Tibial artery (tissue), 4 donors: ENCODE measurements at regions not wholly inside any gene's neighbourhood (a gene's known extent, or its start where the extent isn't known, plus 50 kb on each side); places are given as distances from the start of the nearest gene placed in this dataset.

Source experiments
- DNase-seq, 2 donors: peaks; one replicate each; pipeline ENCODE4 v3.0.0-alpha.2; 2019
- H3K27ac ChIP-seq, 2 donors: fragments of 200-600 bp; sonication (generic) in 1 of 2; 1 replicate in 1 of 2; 2 replicates in 1 of 2; pipeline ENCODE4 v1.5.1; 2018 to 2019; ENCODE audit warnings: mild to moderate bottlenecking in 1 of 2
- H3K27me3 ChIP-seq, 2 donors: fragments of 200-600 bp; sonication (generic) in 1 of 2; one replicate each; pipeline versions ENCODE4 v1.5.1 to v1.6.0; 2016 to 2019
- H3K36me3 ChIP-seq, 3 donors: fragments of 200-600 bp; sonication (generic) in 2 of 3; one replicate each; pipeline ENCODE4 v1.5.1; 2016 to 2019; ENCODE audit warnings: mild to moderate bottlenecking in 2 of 3
- H3K4me1 ChIP-seq, 4 donors: fragments of 200-600 bp; sonication (generic) in 2 of 4; 1 replicate in 3 of 4; 2 replicates in 1 of 4; pipeline ENCODE4 v1.5.1; 2016 to 2019
- H3K4me3 ChIP-seq, 2 donors: fragments of 200-600 bp; sonication (generic) in 1 of 2; 1 replicate in 1 of 2; 2 replicates in 1 of 2; pipeline ENCODE4 v1.5.1; 2018 to 2019; ENCODE audit warnings: mild to moderate bottlenecking in 2 of 2
- H3K9me3 ChIP-seq, 3 donors: fragments of 200-600 bp; sonication (generic) in 1 of 3; one replicate each; pipeline ENCODE4 v1.5.1; 2016 to 2019
- intact Hi-C: fragments of 100-400 bp; cut with DNase I; formaldehyde crosslinking; loops from one replicate; pipeline ENCODE4 v1.15.0; 2023; ENCODE audit warnings: low total_unique reads
- TF ChIP-seq, protein P1 (sequence below), 2 experiments: fragments of 200-600 bp in 1 of 2; fragments of 450-650 bp in 1 of 2; IDR thresholded peaks; one replicate each; pipeline ENCODE4 v1.5.1; 2017 to 2019; ENCODE audit warnings: antibody characterized with exemption in 2 of 2, mild to moderate bottlenecking in 1 of 2, moderate library complexity in 1 of 2

DNA sequence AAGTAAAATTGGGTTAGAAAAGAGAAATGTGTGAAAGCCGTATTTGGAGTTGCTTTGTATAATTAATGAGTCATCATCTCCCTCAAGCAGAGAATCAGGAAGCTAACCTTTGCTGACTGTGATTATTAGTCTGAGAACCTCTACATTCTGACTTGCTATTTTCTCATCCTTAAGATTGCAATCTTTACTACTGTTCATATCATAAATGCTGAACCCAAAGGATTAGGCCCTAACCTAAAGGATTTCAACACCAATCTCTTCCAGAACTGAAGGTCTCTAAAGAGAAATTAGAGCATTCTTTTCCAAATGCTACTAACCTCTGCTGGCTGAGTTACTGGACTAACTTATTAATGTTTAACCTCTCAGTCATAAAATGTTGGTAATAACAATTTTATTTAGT is 538.1 kb upstream of the MEF2C start:
- Histone ChIP-seq H3K9me3 (peaks cover 0 to 5% (median 0%) of the 10 kb centered on the region in 3 donors), H3K27me3 (no peaks in the 10 kb centered on the region), H3K4me3 (no peak overlapping the region), H3K27ac (no peak overlapping the region), H3K4me1 (peaks cover 0 to 5% (median 1%) of the 10 kb centered on the region in 4 donors), H3K36me3 (no peaks in the 10 kb centered on the region)
- TF ChIP-seq, protein P1, sequence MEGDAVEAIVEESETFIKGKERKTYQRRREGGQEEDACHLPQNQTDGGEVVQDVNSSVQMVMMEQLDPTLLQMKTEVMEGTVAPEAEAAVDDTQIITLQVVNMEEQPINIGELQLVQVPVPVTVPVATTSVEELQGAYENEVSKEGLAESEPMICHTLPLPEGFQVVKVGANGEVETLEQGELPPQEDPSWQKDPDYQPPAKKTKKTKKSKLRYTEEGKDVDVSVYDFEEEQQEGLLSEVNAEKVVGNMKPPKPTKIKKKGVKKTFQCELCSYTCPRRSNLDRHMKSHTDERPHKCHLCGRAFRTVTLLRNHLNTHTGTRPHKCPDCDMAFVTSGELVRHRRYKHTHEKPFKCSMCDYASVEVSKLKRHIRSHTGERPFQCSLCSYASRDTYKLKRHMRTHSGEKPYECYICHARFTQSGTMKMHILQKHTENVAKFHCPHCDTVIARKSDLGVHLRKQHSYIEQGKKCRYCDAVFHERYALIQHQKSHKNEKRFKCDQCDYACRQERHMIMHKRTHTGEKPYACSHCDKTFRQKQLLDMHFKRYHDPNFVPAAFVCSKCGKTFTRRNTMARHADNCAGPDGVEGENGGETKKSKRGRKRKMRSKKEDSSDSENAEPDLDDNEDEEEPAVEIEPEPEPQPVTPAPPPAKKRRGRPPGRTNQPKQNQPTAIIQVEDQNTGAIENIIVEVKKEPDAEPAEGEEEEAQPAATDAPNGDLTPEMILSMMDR (IDR thresholded peaks at IDR 0.05) = no peak
- intact Hi-C loops = no loop called here
- DNase-seq = no peak

DNA sequence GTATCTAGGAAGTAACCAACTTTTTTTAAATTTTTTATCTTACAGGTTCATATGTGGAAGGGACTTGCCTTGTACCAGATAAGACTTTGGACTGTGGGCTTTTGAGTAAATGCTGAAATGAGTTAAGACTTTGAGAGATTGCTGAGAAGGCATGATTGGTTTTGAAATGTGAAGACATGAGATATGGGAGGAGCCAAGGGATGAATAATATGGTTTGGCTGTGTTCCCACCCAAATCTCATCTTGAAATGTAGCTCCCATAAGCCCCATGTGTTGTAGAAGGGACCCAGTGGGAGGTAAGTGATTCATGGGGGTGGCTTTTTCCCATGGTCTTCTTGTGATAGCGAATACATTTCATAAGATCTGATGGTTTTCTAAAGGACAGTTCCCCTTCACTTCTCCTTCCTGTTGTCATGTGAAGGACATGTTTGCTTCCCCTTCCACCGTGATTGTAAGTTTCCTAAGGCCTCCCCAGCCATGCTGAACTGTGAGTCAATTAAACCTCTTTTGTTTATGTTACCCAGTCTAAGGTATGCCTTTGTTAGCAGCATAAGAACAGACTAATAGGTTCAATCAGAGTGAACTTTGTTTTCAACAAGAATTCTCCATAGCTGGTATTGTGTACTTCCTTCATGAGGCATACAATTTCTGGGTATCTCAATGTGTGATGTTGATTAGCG is 535.6 kb upstream of the MEF2C start:
- no peak overlapping the region for H3K27ac ChIP-seq
- no peak for DNase-seq
- intact Hi-C loops = no loop called here

DNA sequence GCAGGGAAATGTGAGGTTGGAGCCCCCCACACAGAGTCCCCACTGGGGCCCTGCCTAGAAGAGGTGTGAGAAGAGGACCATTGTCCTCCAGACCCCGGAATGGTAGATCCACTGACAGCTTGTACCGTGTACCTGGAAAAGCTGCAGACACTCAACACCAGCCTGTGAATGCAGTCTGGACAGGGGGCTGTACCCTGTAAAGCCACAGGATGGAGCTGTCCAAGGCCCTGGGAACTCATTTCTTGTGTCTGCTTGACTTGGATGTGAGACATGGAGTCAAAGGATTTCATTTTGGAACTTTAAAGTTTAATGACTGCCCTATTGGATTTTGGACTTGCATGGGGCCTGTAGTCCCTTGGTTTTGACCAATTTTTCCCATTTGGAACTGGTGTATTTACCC is 535.0 kb upstream of the MEF2C start:
- Histone ChIP-seq H3K4me3 (no peak overlapping the region), H3K9me3 (no peaks in the 10 kb centered on the region), H3K36me3 (no peaks in the 10 kb centered on the region), H3K27ac (no peak overlapping the region), H3K4me1 (peaks cover 0 to 5% (median 1%) of the 10 kb centered on the region in 4 donors), H3K27me3 (no peaks in the 10 kb centered on the region)
- intact Hi-C loops = no loop called here
- TF ChIP-seq, protein P1 (IDR thresholded peaks at IDR 0.05) = no peak
- DNase-seq = no peak

More for the DNA sequence above, 535.6 kb upstream of the MEF2C start:
- Histone ChIP-seq H3K4me3 (no peak overlapping the region), H3K9me3 (peaks cover 0 to 5% (median 0%) of the 10 kb centered on the region in 3 donors), H3K27me3 (no peaks in the 10 kb centered on the region), H3K36me3 (no peaks in the 10 kb centered on the region), H3K4me1 (peaks cover 0 to 5% (median 1%) of the 10 kb centered on the region in 4 donors)
- TF ChIP-seq, protein P1 (IDR thresholded peaks at IDR 0.05) = no peak

DNA sequence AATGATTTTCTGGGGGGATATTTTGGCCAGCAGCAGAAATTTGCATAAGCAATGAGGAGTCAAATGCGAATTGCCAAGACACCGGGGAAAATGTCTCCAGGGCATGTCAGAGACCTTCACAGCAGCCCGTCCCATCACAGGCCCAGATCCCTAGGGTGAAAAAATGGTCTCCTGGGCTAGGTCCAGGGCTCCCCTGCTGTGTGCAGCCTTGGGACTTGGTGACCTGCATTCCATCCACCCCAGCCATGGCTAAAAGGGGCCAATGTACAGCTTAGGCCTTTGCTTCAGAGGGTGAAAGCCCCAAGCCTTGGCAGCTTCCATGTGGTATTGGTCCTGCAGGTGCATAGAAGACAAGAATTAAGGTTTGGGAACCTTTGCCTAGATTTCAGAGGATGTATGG is 534.5 kb upstream of the MEF2C start:
- TF ChIP-seq, protein P1 (IDR thresholded peaks at IDR 0.05) = no peak
- no peak for DNase-seq
- Histone ChIP-seq H3K27ac (no peak overlapping the region), H3K9me3 (no peaks in the 10 kb centered on the region), H3K4me3 (no peak overlapping the region), H3K4me1 (peaks cover 0 to 5% (median 1%) of the 10 kb centered on the region in 4 donors), H3K36me3 (no peaks in the 10 kb centered on the region), H3K27me3 (no peaks in the 10 kb centered on the region)
- intact Hi-C loops = no loop called here

DNA sequence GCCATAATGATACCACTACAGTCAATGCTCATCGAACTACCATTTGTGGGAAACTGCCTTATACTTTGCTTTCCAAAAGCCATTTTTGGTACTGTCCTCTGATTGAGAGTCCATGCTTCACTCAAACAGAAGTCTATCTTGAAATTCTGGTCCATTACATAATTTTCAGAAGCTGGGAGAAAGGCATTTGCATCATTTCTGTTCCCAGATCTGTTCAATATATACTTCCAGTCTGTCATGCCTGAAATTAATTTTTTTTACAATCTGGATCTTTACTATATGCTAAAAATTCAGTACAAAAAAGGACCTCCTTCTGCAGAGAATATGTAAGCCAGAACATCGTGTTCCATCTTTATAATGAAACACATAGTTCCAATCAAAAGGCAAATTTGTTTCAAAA is 528.9 kb upstream of the MEF2C start:
- H3K27me3 ChIP-seq = no peaks in the 10 kb centered on the region
- H3K4me3 ChIP-seq = no peak overlapping the region
- intact Hi-C loops = no loop called here
- H3K4me1 ChIP-seq = peaks cover 0 to 8% (median 0%) of the 10 kb centered on the region in 4 donors
- H3K36me3 ChIP-seq = no peaks in the 10 kb centered on the region
- DNase-seq = no peak
- TF ChIP-seq, protein P1 (IDR thresholded peaks at IDR 0.05) = no peak
- H3K9me3 ChIP-seq = no peaks in the 10 kb centered on the region
- no peak overlapping the region for H3K27ac ChIP-seq
